Heart right ventricle (tissue), 16 donors: ENCODE measurements at regions not wholly inside any gene's neighbourhood (a gene's known extent, or its start where the extent isn't known, plus 50 kb on each side); places are given as distances from the start of the nearest gene placed in this dataset.
A peak's percentile ranks its signal among the peaks of the same experiment; 100 is the strongest.

Source experiments
- ATAC-seq, 8 donors: fragments of 200-7000 bp; cut with Tn5 transposase; one replicate each; pipeline ENCODE4 v1.9.1; 2020; ENCODE audit warnings: mild to moderate bottlenecking in 8 of 8, moderate library complexity in 8 of 8, moderate number of reproducible peaks in 1 of 8
- DNase-seq, 2 donors: peaks; one replicate each; pipeline ENCODE4 v3.0.0-alpha.2; 2020
- H3K27ac ChIP-seq, 10 donors: fragments of 200-600 bp; sonication (generic) in 2 of 10; one replicate each; pipeline versions ENCODE4 v1.5.0 to v1.8.0; 2020 to 2022; ENCODE audit warnings: mild to moderate bottlenecking in 3 of 10
- H3K27me3 ChIP-seq, 7 donors: fragments of 200-600 bp; one replicate each; pipeline ENCODE4 v1.8.0; 2021 to 2022; ENCODE audit warnings: mild to moderate bottlenecking in 2 of 7
- H3K36me3 ChIP-seq, 9 donors: fragments of 200-600 bp; sonication (generic) in 1 of 9; one replicate each; pipeline versions ENCODE4 v1.5.0 to v1.8.0; 2020 to 2022; ENCODE audit warnings: mild to moderate bottlenecking in 2 of 9
- H3K4me1 ChIP-seq, 9 donors: fragments of 200-600 bp; sonication (generic) in 1 of 9; one replicate each; pipeline versions ENCODE4 v1.5.0 to v1.8.0; 2020 to 2022; ENCODE audit warnings: mild to moderate bottlenecking in 4 of 9
- H3K4me3 ChIP-seq, 10 donors: fragments of 200-600 bp; sonication (generic) in 2 of 10; one replicate each; pipeline versions ENCODE4 v1.5.0 to v1.8.0; 2020 to 2022; ENCODE audit warnings: mild to moderate bottlenecking in 7 of 10, moderate library complexity in 2 of 10
- H3K9me3 ChIP-seq, 11 donors: fragments of 200-600 bp in 10 of 11; sonication (generic) in 2 of 11; one replicate each; pipeline versions ENCODE4 v1.5.0 to v1.8.0; 2013 to 2022; ENCODE audit warnings: mild to moderate bottlenecking in 2 of 11, control low read depth in 1 of 11, moderate library complexity in 1 of 11
- CTCF ChIP-seq, 9 donors: fragments of 200-600 bp; sonication (generic) in 2 of 9; IDR thresholded peaks; one replicate each; pipeline versions ENCODE4 v1.5.0 to v1.8.0; 2021 to 2022; ENCODE audit warnings: antibody characterized with exemption in 9 of 9, mild to moderate bottlenecking in 5 of 9, moderate library complexity in 1 of 9
- WGBS, 2 donors: extraction: QIAGEN DNeasy Blood & Tissue Kit; methylation state at CpG; one replicate each; pipeline ENCODE4 v1.1.7; 2013; ENCODE audit warnings: inconsistent platforms in 1 of 2; 5-methylcytosine and 5-hydroxymethylcytosine counted together
- intact Hi-C, 10 donors: fragments of 100-400 bp; cut with DNase I; formaldehyde crosslinking; loops; one replicate each; pipeline versions ENCODE4 v1.11.1 to v1.14.2; 2022
- donor health status: Arrhythmogenic right ventricular cardiomyopathy.
- donor health status: ischemic (EF 13 %, LVEDD 7.1; RV severe dilation, severe dysfunction).
- donor health status: healthy with polysubstance abuse.
- donor health status: DM: no; HTN: yes; CAD: no.
- donor health status: DM: no; HTN: no; CAD: no.
- donor health status: ischemic (EF 25% LVEDD 6.9; RV normal size, moderate dysfunction).
- donor health status: ischemic (EF 25% LVEDD 5.7; RV mildly dilated, moderate dysfunction).
- donor health status: healthy.
- donor health status: DM: yes; HTN: yes; CAD: no.
- donor health status: Ischemic cardiomyopathy.
- donor health status: ischemic (EF 35%, LVEDD 5.7; RV mildly dilated, moderate dysfunction).
- donor health status: nonischemic (EF 11% LVEDD 7.7; RV severe dilation, severe dysfunction).
- donor health status: DM: yes; HTN: yes; CAD: no.
- donor health status: PGD.
- donor health status: ischemic (EF 29% LVEDD 5.4; RV normal size, mild dysfunction).
- donor health status: nonischemic (EF 23%, LVEDD 6.1; RV moderate dilation, normal function).

DNA sequence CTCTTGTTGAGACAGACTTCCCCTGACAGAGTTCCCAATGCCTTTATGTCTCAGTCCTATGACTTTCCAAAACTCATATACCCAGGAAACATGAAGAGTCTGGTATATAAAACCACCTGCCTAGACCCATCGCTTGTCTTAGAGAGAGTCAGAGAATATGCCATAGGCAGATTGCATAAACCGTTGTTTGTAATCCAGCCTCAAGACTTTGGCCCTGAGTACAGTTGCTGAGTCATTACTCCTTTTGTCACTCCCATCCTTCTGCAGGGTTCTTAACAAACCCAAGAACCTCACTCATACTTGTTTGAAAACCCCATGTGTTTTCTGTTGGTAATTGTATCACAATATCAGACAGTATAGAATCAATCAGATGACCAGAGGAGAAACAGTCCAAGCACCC lies 616.3 kb downstream of the SLCO4C1 start:
- Histone ChIP-seq H3K27me3 (peaks cover 0 to 10% (median 3%) of the 10 kb centered on the region in 7 donors), H3K4me1 (peaks cover 0 to 5% (median 0%) of the 10 kb centered on the region in 9 donors), H3K27ac (no peak overlapping the region), H3K4me3 (no peak overlapping the region), H3K9me3 (no peaks in the 10 kb centered on the region), H3K36me3 (no peaks in the 10 kb centered on the region)
- no peak for TF ChIP-seq CTCF (IDR thresholded peaks at IDR 0.05)
- ATAC-seq (no peak), DNase-seq (no peak)
- 72 to 80% methylated on average over 2 of the region's 2 CpGs for WGBS, 2 donors
- intact Hi-C loops, result no loop called here

- Histone ChIP-seq H3K27ac (no peak overlapping the region), H3K9me3 (no peaks in the 10 kb centered on the region), H3K27me3 (peaks cover 0 to 10% (median 3%) of the 10 kb centered on the region in 7 donors), H3K4me1 (peaks cover 0 to 5% (median 0%) of the 10 kb centered on the region in 9 donors), H3K4me3 (no peak overlapping the region), H3K36me3 (no peaks in the 10 kb centered on the region)
- WGBS, 2 donors, result 8 to 11% methylated on average over 7 of the region's 7 CpGs
- intact Hi-C loops, result no loop called here
- peak in 1 of 8 donors; percentile 51 for ATAC-seq
- peak; percentile 12 to 22 for DNase-seq
- TF ChIP-seq CTCF (IDR thresholded peaks at IDR 0.05), result peak; percentile 62 to 90 (median 82)
Measured at GRCh38 chr5:101678481-101679193, 617.4 kb downstream of the SLCO4C1 start.

GRCh38 chr5:101677961-101678360 lies 618.1 kb downstream of the SLCO4C1 start:
- no peak overlapping the region for H3K27ac ChIP-seq
- H3K36me3 ChIP-seq, result no peaks in the 10 kb centered on the region
- intact Hi-C loops, result no loop called here
- ATAC-seq, result no peak
- DNase-seq, result no peak
- WGBS, 2 donors, result 38 to 44% methylated on average over 5 of the region's 5 CpGs
- no peaks in the 10 kb centered on the region for H3K9me3 ChIP-seq
- peaks cover 0 to 10% (median 3%) of the 10 kb centered on the region in 7 donors for H3K27me3 ChIP-seq
- H3K4me3 ChIP-seq, result no peak overlapping the region
- H3K4me1 ChIP-seq, result peaks cover 0 to 5% (median 0%) of the 10 kb centered on the region in 9 donors
- TF ChIP-seq CTCF (IDR thresholded peaks at IDR 0.05), result no peak

GRCh38 chr5:101676646-101677045 lies 619.4 kb downstream of the SLCO4C1 start:
- Histone ChIP-seq H3K27ac (no peak overlapping the region), H3K4me3 (no peak overlapping the region), H3K27me3 (peaks cover 0 to 10% (median 3%) of the 10 kb centered on the region in 7 donors), H3K36me3 (no peaks in the 10 kb centered on the region), H3K9me3 (no peaks in the 10 kb centered on the region), H3K4me1 (peaks cover 0 to 5% (median 0%) of the 10 kb centered on the region in 9 donors)
- DNase-seq (no peak), ATAC-seq (no peak)
- 67 to 77% methylated on average over 2 of the region's 2 CpGs for WGBS, 2 donors
- TF ChIP-seq CTCF (IDR thresholded peaks at IDR 0.05), result no peak
- intact Hi-C loops, result no loop called here
